ENCODE measurements at regions not wholly inside any gene's neighbourhood (a gene's known extent, or its start where the extent isn't known, plus 50 kb on each side); places are given as distances from the start of the nearest gene placed in this dataset.

DNA sequence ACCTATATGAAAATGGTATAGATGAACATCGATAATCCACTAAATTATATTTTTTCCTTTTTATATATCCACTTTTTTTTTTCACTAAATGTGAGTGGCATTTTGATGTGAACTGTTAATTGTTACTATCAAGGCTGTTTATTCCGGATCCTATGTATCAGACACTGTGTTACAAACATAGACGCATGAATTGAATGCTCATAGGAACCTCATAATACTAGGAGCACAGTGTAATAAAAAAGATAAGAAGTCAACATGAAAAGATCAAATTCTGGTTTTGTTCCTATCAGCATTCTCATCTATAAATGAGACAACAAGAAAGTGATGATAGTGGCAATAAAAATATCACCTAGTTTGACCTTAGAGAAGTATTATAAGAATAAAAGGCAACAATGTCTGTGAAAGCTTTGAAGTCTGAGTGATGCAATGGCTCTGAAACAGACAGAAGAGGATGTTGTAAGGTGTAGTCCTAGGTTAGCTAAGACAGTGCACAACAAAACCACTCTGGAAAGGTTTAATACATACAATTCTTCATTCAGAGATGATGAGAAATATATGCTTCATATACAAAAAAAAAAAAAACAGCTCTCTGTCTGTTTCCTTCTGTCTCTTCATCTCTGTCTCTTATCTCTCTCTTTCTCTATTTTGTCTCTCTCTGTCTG, 148.6 kb upstream of the NLGN4X start (continued):
- TF ChIP-seq ZNF423 (CRISPR knock-in tag; IDR thresholded peaks at IDR 0.05) (no peak), RELA (CRISPR knock-in tag; IDR thresholded peaks at IDR 0.05; ENCODE audit: borderline replicate concordance) (no peak), MYBL2 (CRISPR knock-in tag; IDR thresholded peaks at IDR 0.05) (no peak)
- TF ChIP-seq, protein P1, sequence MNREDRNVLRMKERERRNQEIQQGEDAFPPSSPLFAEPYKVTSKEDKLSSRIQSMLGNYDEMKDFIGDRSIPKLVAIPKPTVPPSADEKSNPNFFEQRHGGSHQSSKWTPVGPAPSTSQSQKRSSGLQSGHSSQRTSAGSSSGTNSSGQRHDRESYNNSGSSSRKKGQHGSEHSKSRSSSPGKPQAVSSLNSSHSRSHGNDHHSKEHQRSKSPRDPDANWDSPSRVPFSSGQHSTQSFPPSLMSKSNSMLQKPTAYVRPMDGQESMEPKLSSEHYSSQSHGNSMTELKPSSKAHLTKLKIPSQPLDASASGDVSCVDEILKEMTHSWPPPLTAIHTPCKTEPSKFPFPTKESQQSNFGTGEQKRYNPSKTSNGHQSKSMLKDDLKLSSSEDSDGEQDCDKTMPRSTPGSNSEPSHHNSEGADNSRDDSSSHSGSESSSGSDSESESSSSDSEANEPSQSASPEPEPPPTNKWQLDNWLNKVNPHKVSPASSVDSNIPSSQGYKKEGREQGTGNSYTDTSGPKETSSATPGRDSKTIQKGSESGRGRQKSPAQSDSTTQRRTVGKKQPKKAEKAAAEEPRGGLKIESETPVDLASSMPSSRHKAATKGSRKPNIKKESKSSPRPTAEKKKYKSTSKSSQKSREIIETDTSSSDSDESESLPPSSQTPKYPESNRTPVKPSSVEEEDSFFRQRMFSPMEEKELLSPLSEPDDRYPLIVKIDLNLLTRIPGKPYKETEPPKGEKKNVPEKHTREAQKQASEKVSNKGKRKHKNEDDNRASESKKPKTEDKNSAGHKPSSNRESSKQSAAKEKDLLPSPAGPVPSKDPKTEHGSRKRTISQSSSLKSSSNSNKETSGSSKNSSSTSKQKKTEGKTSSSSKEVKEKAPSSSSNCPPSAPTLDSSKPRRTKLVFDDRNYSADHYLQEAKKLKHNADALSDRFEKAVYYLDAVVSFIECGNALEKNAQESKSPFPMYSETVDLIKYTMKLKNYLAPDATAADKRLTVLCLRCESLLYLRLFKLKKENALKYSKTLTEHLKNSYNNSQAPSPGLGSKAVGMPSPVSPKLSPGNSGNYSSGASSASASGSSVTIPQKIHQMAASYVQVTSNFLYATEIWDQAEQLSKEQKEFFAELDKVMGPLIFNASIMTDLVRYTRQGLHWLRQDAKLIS (CRISPR knock-in tag; IDR thresholded peaks at IDR 0.05; ENCODE audit: borderline replicate concordance) = no peak
- TF ChIP-seq, protein P2, sequence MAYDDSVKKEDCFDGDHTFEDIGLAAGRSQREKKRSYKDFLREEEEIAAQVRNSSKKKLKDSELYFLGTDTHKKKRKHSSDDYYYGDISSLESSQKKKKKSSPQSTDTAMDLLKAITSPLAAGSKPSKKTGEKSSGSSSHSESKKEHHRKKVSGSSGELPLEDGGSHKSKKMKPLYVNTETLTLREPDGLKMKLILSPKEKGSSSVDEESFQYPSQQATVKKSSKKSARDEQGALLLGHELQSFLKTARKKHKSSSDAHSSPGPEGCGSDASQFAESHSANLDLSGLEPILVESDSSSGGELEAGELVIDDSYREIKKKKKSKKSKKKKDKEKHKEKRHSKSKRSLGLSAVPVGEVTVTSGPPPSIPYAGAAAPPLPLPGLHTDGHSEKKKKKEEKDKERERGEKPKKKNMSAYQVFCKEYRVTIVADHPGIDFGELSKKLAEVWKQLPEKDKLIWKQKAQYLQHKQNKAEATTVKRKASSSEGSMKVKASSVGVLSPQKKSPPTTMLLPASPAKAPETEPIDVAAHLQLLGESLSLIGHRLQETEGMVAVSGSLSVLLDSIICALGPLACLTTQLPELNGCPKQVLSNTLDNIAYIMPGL (CRISPR knock-in tag; IDR thresholded peaks at IDR 0.05) = no peak

DNA sequence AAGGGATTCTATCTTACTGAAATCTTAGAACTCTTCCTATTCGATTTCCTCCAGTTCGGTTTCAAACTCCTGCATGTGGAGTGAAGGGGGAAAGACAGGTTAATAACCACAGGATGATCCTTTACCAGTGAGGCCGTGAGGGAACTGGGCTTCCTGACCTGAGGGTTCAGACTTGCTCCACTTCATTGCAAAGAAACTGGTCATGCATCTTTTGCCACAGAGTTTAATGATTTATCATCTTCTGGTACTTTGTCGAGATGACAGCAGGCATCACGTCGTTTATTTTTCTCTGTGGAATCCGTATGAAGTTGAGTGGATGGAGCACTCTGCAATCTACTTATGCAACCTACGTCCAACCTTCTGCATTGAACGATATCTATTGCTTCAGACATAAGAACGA, 145.9 kb upstream of the NLGN4X start:
- Mint-ChIP-seq H3K27me3 (ENCODE audit: low read depth) (no peaks in the 10 kb centered on the region), H3K4me1 (no peaks in the 10 kb centered on the region), H3K36me3 (no peaks in the 10 kb centered on the region), H3K9me3 (no peaks in the 10 kb centered on the region), H3K27ac (no peak overlapping the region), H3K4me3 (no peak overlapping the region)
- ATAC-seq = no peak
- no peak for TF ChIP-seq CREM (CRISPR knock-in tag; IDR thresholded peaks at IDR 0.05)
- TF ChIP-seq, protein P3, sequence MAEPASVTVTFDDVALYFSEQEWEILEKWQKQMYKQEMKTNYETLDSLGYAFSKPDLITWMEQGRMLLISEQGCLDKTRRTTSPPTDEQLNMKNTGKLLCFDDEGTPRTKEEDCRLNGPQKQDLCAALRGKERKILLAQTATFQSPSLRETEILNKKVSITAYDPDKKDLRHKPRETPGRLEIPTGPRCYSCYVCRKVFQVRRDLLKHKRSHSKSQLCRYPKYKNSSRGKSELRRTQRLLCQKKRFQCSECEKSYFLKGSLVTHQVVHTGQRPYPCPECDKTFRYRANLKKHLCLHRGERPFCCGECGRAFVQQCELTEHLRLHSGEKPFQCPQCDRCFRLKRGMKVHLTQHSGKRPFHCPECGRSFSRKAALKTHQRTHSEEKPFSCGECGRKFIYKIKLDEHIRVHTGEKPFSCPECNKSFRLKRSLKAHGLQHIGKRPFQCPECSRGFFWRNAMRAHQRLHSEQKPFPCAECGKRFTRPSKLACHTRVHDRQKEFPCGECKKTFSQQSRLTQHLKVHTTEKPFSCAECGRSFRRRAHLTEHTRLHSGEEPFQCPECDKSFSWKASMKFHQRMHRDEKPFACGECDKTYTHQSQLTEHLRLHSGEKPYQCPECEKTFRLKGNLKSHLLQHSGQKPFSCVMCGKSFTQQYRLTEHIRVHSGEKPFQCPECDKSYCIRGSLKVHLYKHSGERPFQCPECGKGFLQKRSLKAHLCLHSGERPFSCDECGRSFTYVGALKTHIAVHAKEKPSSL (CRISPR knock-in tag; conservative IDR thresholded peaks at IDR 0.05) = no peak
- TF ChIP-seq, protein P4, sequence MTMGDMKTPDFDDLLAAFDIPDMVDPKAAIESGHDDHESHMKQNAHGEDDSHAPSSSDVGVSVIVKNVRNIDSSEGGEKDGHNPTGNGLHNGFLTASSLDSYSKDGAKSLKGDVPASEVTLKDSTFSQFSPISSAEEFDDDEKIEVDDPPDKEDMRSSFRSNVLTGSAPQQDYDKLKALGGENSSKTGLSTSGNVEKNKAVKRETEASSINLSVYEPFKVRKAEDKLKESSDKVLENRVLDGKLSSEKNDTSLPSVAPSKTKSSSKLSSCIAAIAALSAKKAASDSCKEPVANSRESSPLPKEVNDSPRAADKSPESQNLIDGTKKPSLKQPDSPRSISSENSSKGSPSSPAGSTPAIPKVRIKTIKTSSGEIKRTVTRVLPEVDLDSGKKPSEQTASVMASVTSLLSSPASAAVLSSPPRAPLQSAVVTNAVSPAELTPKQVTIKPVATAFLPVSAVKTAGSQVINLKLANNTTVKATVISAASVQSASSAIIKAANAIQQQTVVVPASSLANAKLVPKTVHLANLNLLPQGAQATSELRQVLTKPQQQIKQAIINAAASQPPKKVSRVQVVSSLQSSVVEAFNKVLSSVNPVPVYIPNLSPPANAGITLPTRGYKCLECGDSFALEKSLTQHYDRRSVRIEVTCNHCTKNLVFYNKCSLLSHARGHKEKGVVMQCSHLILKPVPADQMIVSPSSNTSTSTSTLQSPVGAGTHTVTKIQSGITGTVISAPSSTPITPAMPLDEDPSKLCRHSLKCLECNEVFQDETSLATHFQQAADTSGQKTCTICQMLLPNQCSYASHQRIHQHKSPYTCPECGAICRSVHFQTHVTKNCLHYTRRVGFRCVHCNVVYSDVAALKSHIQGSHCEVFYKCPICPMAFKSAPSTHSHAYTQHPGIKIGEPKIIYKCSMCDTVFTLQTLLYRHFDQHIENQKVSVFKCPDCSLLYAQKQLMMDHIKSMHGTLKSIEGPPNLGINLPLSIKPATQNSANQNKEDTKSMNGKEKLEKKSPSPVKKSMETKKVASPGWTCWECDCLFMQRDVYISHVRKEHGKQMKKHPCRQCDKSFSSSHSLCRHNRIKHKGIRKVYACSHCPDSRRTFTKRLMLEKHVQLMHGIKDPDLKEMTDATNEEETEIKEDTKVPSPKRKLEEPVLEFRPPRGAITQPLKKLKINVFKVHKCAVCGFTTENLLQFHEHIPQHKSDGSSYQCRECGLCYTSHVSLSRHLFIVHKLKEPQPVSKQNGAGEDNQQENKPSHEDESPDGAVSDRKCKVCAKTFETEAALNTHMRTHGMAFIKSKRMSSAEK (CRISPR knock-in tag; IDR thresholded peaks at IDR 0.05; ENCODE audit: borderline replicate concordance) = no peak
- TF ChIP-seq ZBTB21 (CRISPR knock-in tag; IDR thresholded peaks at IDR 0.05; ENCODE audit: borderline replicate concordance) = no peak
- no peak for TF ChIP-seq ZNF138 (CRISPR knock-in tag; conservative IDR thresholded peaks at IDR 0.05)
- TF ChIP-seq, protein P5, sequence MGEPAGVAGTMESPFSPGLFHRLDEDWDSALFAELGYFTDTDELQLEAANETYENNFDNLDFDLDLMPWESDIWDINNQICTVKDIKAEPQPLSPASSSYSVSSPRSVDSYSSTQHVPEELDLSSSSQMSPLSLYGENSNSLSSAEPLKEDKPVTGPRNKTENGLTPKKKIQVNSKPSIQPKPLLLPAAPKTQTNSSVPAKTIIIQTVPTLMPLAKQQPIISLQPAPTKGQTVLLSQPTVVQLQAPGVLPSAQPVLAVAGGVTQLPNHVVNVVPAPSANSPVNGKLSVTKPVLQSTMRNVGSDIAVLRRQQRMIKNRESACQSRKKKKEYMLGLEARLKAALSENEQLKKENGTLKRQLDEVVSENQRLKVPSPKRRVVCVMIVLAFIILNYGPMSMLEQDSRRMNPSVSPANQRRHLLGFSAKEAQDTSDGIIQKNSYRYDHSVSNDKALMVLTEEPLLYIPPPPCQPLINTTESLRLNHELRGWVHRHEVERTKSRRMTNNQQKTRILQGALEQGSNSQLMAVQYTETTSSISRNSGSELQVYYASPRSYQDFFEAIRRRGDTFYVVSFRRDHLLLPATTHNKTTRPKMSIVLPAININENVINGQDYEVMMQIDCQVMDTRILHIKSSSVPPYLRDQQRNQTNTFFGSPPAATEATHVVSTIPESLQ (CRISPR knock-in tag; IDR thresholded peaks at IDR 0.05) = no peak
- ChIA-PET POLR2A (no interaction called here), CTCF (no interaction called here)
- no peak for DNase-seq (ENCODE audit: low spot score)
